HG02759 (cell line): ENCODE measurements at regions not wholly inside any gene's neighbourhood (a gene's known extent, or its start where the extent isn't known, plus 50 kb on each side); places are given as distances from the start of the nearest gene placed in this dataset.
"Not testable (repeated sequence)": the region's sequence is repeated elsewhere in the genome, so short reads cannot be mapped to it uniquely, and the experiment has no call there.

Experiments
- ATAC-seq: cut with Tn5 transposase; IDR thresholded peaks from one replicate; pipeline ENCODE4 v1.9.1; 2021; ENCODE audit warnings: mild to moderate bottlenecking, moderate library complexity; ENCODE audit not compliant: unreplicated experiment

GRCh38 chr7:96921231-96921630 is 84.1 kb upstream of the DLX6 start:
- no peak for ATAC-seq

- no peak for ATAC-seq
Observed at GRCh38 chr7:96921771-96922170, 83.6 kb upstream of the DLX6 start.

- ATAC-seq = not testable (repeated sequence)
Observed at GRCh38 chr7:96923345-96923744, 82.0 kb upstream of the DLX6 start.

GRCh38 chr7:96927131-96927530 is 78.2 kb upstream of the DLX6 start:
- ATAC-seq = no peak

- ATAC-seq = no peak
Observed at GRCh38 chr7:96928965-96929364, 76.4 kb upstream of the DLX6 start.

GRCh38 chr7:96931891-96932290 is 73.5 kb upstream of the DLX6 start:
- ATAC-seq = no peak

- ATAC-seq = no peak
Observed at GRCh38 chr7:96933067-96933645, 72.2 kb upstream of the DLX6 start.

GRCh38 chr7:96936621-96937020 is 68.7 kb upstream of the DLX6 start:
- no peak for ATAC-seq

GRCh38 chr7:96942112-96942511 is 63.2 kb upstream of the DLX6 start:
- ATAC-seq = no peak

GRCh38 chr7:96949766-96950165 is 55.6 kb upstream of the DLX6 start:
- no peak for ATAC-seq

GRCh38 chr7:96952974-96953391 is 52.4 kb upstream of the DLX6 start:
- no peak for ATAC-seq

- ATAC-seq = no peak
Observed at GRCh38 chr7:96953676-96954513, 51.5 kb upstream of the DLX6 start.
